GM21526 (cell line): ENCODE measurements at regions not wholly inside any gene's neighbourhood (a gene's known extent, or its start where the extent isn't known, plus 50 kb on each side); places are given as distances from the start of the nearest gene placed in this dataset.
"Not testable (repeated sequence)": the region's sequence is repeated elsewhere in the genome, so short reads cannot be mapped to it uniquely, and the experiment has no call there.

Experiments used
- ATAC-seq: cut with Tn5 transposase; IDR thresholded peaks from one replicate; pipeline ENCODE4 v1.9.1; 2021; ENCODE audit warnings: moderate library complexity; ENCODE audit not compliant: unreplicated experiment, low FRiP score

- no peak for ATAC-seq
These were observed 355.6 kb downstream of the PAX3 start for GRCh38 chr2:221943076-221943810.

- ATAC-seq, result no peak
These were observed 359.3 kb upstream of the EPHA4 start for GRCh38 chr2:221931251-221931991.

GRCh38 chr2:221929259-221929658, 357.2 kb upstream of the EPHA4 start:
- ATAC-seq, result no peak

- no peak for ATAC-seq
These were observed 354.2 kb upstream of the EPHA4 start for GRCh38 chr2:221926327-221926726.

- ATAC-seq, result no peak
These were observed 352.5 kb upstream of the EPHA4 start for GRCh38 chr2:221924576-221924975.

GRCh38 chr2:221915926-221916325, 343.8 kb upstream of the EPHA4 start:
- no peak for ATAC-seq

- no peak for ATAC-seq
These were observed 342.3 kb upstream of the EPHA4 start for GRCh38 chr2:221914334-221914880.

- no peak for ATAC-seq
These were observed 339.8 kb upstream of the EPHA4 start for GRCh38 chr2:221911890-221912289.

GRCh38 chr2:221911321-221911720, 339.2 kb upstream of the EPHA4 start:
- no peak for ATAC-seq

- no peak for ATAC-seq
These were observed 336.4 kb upstream of the EPHA4 start for GRCh38 chr2:221908518-221908917.

- no peak for ATAC-seq
These were observed 325.6 kb upstream of the EPHA4 start for GRCh38 chr2:221897718-221898117.

GRCh38 chr2:221896505-221897151, 324.5 kb upstream of the EPHA4 start:
- ATAC-seq, result no peak

GRCh38 chr2:221895366-221896121, 323.4 kb upstream of the EPHA4 start:
- no peak for ATAC-seq

- no peak for ATAC-seq
These were observed 321.4 kb upstream of the EPHA4 start for GRCh38 chr2:221893501-221893900.

- not testable (repeated sequence) for ATAC-seq
These were observed 319.9 kb upstream of the EPHA4 start for GRCh38 chr2:221892006-221892405.

- no peak for ATAC-seq
These were observed 311.9 kb upstream of the EPHA4 start for GRCh38 chr2:221883976-221884375.

GRCh38 chr2:221876016-221876415, 303.9 kb upstream of the EPHA4 start:
- no peak for ATAC-seq

- no peak for ATAC-seq
These were observed 302.3 kb upstream of the EPHA4 start for GRCh38 chr2:221874444-221874843.

GRCh38 chr2:221857719-221858118, 285.6 kb upstream of the EPHA4 start:
- no peak for ATAC-seq

- ATAC-seq, result no peak
These were observed 281.2 kb upstream of the EPHA4 start for GRCh38 chr2:221853297-221853696.
